ENCODE measurements at regions not wholly inside any gene's neighbourhood (a gene's known extent, or its start where the extent isn't known, plus 50 kb on each side); places are given as distances from the start of the nearest gene placed in this dataset.

DNA sequence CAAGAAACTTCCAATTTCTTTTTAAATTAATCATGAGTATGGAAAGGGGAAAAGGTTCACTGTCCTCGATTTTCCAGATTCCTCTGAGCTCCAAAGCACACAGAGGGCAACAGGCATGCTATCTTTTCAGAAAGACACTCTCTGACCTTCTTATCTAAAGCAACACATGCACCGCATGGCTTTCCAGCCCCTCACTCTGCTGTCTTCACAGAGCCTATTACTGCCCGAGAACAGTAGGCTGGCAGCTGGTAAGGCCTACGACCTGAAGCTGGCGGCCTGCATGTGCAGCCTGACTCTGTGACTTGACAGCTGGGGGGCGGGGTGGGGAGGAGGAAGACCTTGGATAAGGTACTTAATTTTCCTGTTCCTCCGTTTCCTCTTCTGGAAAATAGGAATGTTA lies 86.3 kb downstream of the ELOVL4 start:
- Histone ChIP-seq H3K36me3 (replicated peaks in 1 of 2; ENCODE audit: insufficient read depth in 1 of 2, low read depth in 2 of 2) (no peaks in the 10 kb centered on the region), H3K9me3 (no peaks in the 10 kb centered on the region), H3K27ac (no peak overlapping the region), H3K4me1 (peaks cover 24% of the 10 kb centered on the region), H3K4me3 (no peak overlapping the region), H3K27me3 (no peaks in the 10 kb centered on the region)
- DNase-seq (no peak), ATAC-seq (no peak)
- intact Hi-C loops (cut with DNase I): no loop called here
- no peak for TF ChIP-seq POLR2A (IDR thresholded peaks at IDR 0.05)
- TF ChIP-seq, protein P1, sequence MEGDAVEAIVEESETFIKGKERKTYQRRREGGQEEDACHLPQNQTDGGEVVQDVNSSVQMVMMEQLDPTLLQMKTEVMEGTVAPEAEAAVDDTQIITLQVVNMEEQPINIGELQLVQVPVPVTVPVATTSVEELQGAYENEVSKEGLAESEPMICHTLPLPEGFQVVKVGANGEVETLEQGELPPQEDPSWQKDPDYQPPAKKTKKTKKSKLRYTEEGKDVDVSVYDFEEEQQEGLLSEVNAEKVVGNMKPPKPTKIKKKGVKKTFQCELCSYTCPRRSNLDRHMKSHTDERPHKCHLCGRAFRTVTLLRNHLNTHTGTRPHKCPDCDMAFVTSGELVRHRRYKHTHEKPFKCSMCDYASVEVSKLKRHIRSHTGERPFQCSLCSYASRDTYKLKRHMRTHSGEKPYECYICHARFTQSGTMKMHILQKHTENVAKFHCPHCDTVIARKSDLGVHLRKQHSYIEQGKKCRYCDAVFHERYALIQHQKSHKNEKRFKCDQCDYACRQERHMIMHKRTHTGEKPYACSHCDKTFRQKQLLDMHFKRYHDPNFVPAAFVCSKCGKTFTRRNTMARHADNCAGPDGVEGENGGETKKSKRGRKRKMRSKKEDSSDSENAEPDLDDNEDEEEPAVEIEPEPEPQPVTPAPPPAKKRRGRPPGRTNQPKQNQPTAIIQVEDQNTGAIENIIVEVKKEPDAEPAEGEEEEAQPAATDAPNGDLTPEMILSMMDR (IDR thresholded peaks at IDR 0.05): no peak
- 65 to 68% methylated on average over 6 to 7 of the region's 7 CpGs for WGBS, 2 donors

GRCh38 chr6:79847426-79847825 lies 99.9 kb downstream of the ELOVL4 start:
- intact Hi-C loops (cut with DNase I): no loop called here
- 50 to 78% methylated on average over 1 of the region's 1 CpG for WGBS, 2 donors

DNA sequence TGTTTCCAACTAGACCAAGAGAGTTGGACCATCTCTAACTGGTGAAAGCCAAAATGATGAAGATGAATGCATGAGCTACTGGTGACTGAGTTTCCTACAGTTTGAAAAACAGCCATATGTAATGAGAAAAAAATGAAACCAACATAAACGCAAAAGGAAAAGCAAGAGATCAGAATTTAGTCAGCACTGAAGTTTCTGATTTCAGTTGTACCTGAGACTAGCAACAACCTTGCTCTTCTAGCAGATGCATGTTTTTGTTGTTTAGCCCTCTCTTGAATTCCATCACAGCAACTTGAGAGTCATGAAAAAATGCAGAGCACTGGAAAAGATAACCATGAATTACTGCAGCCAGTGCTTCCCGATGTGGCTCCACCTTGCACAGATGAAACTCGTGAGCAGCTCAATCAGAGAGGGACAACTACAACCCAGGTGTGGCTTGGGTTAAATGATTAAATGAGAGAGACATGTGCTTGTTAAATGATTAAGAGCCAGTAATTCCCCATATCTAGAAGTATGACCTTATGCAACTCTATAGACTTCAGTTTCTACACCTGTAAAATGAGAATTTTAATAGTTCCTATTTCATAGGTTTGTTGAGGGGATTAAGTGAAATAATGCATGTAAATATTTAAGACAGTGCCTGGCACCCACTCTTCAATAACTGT lies 104.8 kb downstream of the ELOVL4 start:
- 63 to 72% methylated on average over 3 of the region's 3 CpGs for WGBS, 2 donors

More at GRCh38 chr6:79847426-79847825, 99.9 kb downstream of the ELOVL4 start:
- ATAC-seq (no peak), DNase-seq (no peak)
- no peaks in the 10 kb centered on the region for H3K9me3 ChIP-seq
- no peaks in the 10 kb centered on the region for H3K36me3 ChIP-seq (replicated peaks in 1 of 2; ENCODE audit: insufficient read depth in 1 of 2, low read depth in 2 of 2)
- TF ChIP-seq POLR2A (IDR thresholded peaks at IDR 0.05): no peak
- TF ChIP-seq, protein P1 (IDR thresholded peaks at IDR 0.05): no peak
- H3K4me1 ChIP-seq: no peaks in the 10 kb centered on the region
- H3K27ac ChIP-seq: no peak overlapping the region
- no peak overlapping the region for H3K4me3 ChIP-seq
- no peaks in the 10 kb centered on the region for H3K27me3 ChIP-seq

GRCh38 chr6:79841577-79842375 lies 105.6 kb downstream of the ELOVL4 start:
- ATAC-seq (no peak), DNase-seq (no peak)
- Histone ChIP-seq H3K36me3 (replicated peaks in 1 of 2; ENCODE audit: insufficient read depth in 1 of 2, low read depth in 2 of 2) (no peaks in the 10 kb centered on the region), H3K27me3 (no peaks in the 10 kb centered on the region), H3K4me3 (no peak overlapping the region), H3K27ac (no peak overlapping the region), H3K4me1 (no peaks in the 10 kb centered on the region), H3K9me3 (no peaks in the 10 kb centered on the region)
- TF ChIP-seq, protein P1 (IDR thresholded peaks at IDR 0.05): no peak
- no peak for TF ChIP-seq POLR2A (IDR thresholded peaks at IDR 0.05)
- WGBS, 2 donors: 50 to 61% methylated on average over 4 of the region's 4 CpGs
- intact Hi-C loops (cut with DNase I): no loop called here

More for the DNA sequence above, 104.8 kb downstream of the ELOVL4 start:
- no peaks in the 10 kb centered on the region for H3K36me3 ChIP-seq (replicated peaks in 1 of 2; ENCODE audit: insufficient read depth in 1 of 2, low read depth in 2 of 2)
- H3K9me3 ChIP-seq: no peaks in the 10 kb centered on the region
- no peaks in the 10 kb centered on the region for H3K4me1 ChIP-seq
- H3K4me3 ChIP-seq: no peak overlapping the region
- no peak for TF ChIP-seq POLR2A (IDR thresholded peaks at IDR 0.05)
- TF ChIP-seq, protein P1 (IDR thresholded peaks at IDR 0.05): no peak
- ATAC-seq (no peak), DNase-seq (no peak)
- no peaks in the 10 kb centered on the region for H3K27me3 ChIP-seq
- intact Hi-C loops (cut with DNase I): no loop called here
- H3K27ac ChIP-seq: no peak overlapping the region

All from body of pancreas (tissue), 4 donors.